ENCODE measurements at regions not wholly inside any gene's neighbourhood (a gene's known extent, or its start where the extent isn't known, plus 50 kb on each side); places are given as distances from the start of the nearest gene placed in this dataset.

GRCh38 chr20:24373372-24373771 lies 96.1 kb upstream of the SYNDIG1 start:
- H3K27me3 ChIP-seq (ENCODE audit: control insufficient read depth in 3 of 3, insufficient read depth in 3 of 3, low read depth in 1 of 3, low read length in 3 of 3) = no peaks in the 10 kb centered on the region
- H3K9me3 ChIP-seq (replicated peaks in 1 of 2; ENCODE audit: control insufficient read depth in 2 of 2, insufficient read depth in 1 of 2, low read depth in 1 of 2, low read length in 2 of 2) = no peaks in the 10 kb centered on the region
- no peak overlapping the region for H4K91ac ChIP-seq (ENCODE audit: low read depth, low read length, poor library complexity)
- no peak overlapping the region for H4K8ac ChIP-seq (ENCODE audit: low read depth, low read length)
- H3K4me3 ChIP-seq (ENCODE audit: low read length in 2 of 2) = no peak overlapping the region
- no peak overlapping the region for H2BK120ac ChIP-seq (ENCODE audit: low read depth, low read length)
- no peak overlapping the region for H3K14ac ChIP-seq (ENCODE audit: low read length)
- WGBS, 2 donors (ENCODE audit: extremely low coverage in 2 of 2, insufficient read length in 2 of 2, insufficient replicate concordance in 1 of 2) = no CpG with 5 or more reads among the region's 3 CpGs
- H3K4ac ChIP-seq (ENCODE audit: low read length) = no peak overlapping the region
- H2AFZ ChIP-seq (ENCODE audit: low read length) = no peak overlapping the region
- H3K27ac ChIP-seq (replicated peaks; ENCODE audit: low read length) = no peak overlapping the region
- no peak overlapping the region for H3K9ac ChIP-seq (ENCODE audit: low read depth, low read length, poor library complexity)
- H2BK5ac ChIP-seq (ENCODE audit: low read length) = no peak overlapping the region
- H3K18ac ChIP-seq (ENCODE audit: low read length) = no peak overlapping the region
- H2AK5ac ChIP-seq (ENCODE audit: low read depth, low read length) = no peak overlapping the region
- H2BK15ac ChIP-seq (ENCODE audit: low read length) = no peak overlapping the region
- no peak overlapping the region for H3K4me2 ChIP-seq (ENCODE audit: insufficient read depth, low read length, poor library complexity, severe bottlenecking)
- no peaks in the 10 kb centered on the region for H3K36me3 ChIP-seq (replicated peaks in 1 of 2; ENCODE audit: control insufficient read depth in 2 of 2, insufficient read depth in 2 of 2, low read length in 2 of 2)
- no peaks in the 10 kb centered on the region for H3K79me1 ChIP-seq (ENCODE audit: low read depth, low read length)
- no peak overlapping the region for H2BK12ac ChIP-seq (ENCODE audit: low read length)
- DNase-seq (ENCODE audit: low spot score) = no peak
- H3K4me1 ChIP-seq (ENCODE audit: control insufficient read depth in 2 of 2, insufficient read depth in 1 of 2, low read depth in 1 of 2, low read length in 2 of 2) = peaks cover 0 to 6% of the 10 kb centered on the region in 2 donors
- H3K23ac ChIP-seq (ENCODE audit: low read depth, low read length, poor library complexity) = no peak overlapping the region

DNA sequence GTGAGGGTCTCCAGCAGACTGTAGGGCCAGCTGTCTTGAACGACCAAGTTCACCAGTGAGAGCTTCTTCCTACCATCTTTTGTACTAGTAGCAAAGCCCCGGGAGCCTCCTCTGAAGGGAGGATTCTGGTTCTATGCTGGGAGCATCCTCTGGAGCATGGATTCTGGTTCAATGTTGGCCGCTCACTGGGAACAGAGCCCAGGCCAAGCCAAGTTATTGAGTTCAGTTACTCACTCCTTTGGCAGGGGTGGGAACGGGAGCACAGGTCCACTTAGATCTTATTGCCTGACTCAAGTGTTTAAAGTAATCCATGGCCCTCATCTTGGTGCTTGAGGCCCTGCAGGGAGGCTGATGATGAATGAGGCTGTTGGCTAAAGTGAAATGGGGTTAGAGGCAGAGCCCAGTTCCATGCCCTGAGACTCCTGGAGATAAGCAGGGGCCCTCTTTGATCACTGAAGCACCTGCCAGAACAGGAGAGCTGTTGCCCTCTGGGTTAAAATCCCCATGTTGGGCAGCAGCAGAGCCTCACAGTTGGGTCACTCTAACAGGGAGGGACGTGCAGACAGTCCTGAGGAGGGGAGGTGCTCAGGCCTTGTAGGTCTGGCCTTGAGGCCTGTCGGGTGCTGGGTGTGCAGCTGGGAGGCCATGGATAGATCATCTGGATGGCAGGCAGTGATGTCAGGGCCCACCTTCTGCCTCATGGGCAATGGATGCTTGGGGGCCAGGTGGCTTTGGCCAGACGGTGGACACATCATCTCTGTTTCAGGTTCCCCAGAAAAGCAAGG lies 98.3 kb upstream of the SYNDIG1 start:
- no peak overlapping the region for H4K8ac ChIP-seq (ENCODE audit: low read depth, low read length)
- H3K36me3 ChIP-seq (replicated peaks in 1 of 2; ENCODE audit: control insufficient read depth in 2 of 2, insufficient read depth in 2 of 2, low read length in 2 of 2) = no peaks in the 10 kb centered on the region
- H3K9me3 ChIP-seq (replicated peaks in 1 of 2; ENCODE audit: control insufficient read depth in 2 of 2, insufficient read depth in 1 of 2, low read depth in 1 of 2, low read length in 2 of 2) = no peaks in the 10 kb centered on the region
- no peak overlapping the region for H2BK120ac ChIP-seq (ENCODE audit: low read depth, low read length)
- H2BK15ac ChIP-seq (ENCODE audit: low read length) = no peak overlapping the region
- H2BK5ac ChIP-seq (ENCODE audit: low read length) = no peak overlapping the region
- WGBS, 2 donors (ENCODE audit: extremely low coverage in 2 of 2, insufficient read length in 2 of 2, insufficient replicate concordance in 1 of 2) = no CpG with 5 or more reads among the region's 7 CpGs
- H3K9ac ChIP-seq (ENCODE audit: low read depth, low read length, poor library complexity) = no peak overlapping the region
- H4K91ac ChIP-seq (ENCODE audit: low read depth, low read length, poor library complexity) = no peak overlapping the region
- no peak overlapping the region for H3K23ac ChIP-seq (ENCODE audit: low read depth, low read length, poor library complexity)
- no peak overlapping the region for H3K27ac ChIP-seq (replicated peaks; ENCODE audit: low read length)
- no peak overlapping the region for H3K4me3 ChIP-seq (ENCODE audit: low read length in 2 of 2)
- H3K4me2 ChIP-seq (ENCODE audit: insufficient read depth, low read length, poor library complexity, severe bottlenecking) = no peak overlapping the region
- DNase-seq (ENCODE audit: low spot score) = no peak
- peaks cover 0 to 6% of the 10 kb centered on the region in 2 donors for H3K4me1 ChIP-seq (ENCODE audit: control insufficient read depth in 2 of 2, insufficient read depth in 1 of 2, low read depth in 1 of 2, low read length in 2 of 2)
- no peak overlapping the region for H2BK12ac ChIP-seq (ENCODE audit: low read length)
- H2AFZ ChIP-seq (ENCODE audit: low read length) = no peak overlapping the region
- no peak overlapping the region for H2AK5ac ChIP-seq (ENCODE audit: low read depth, low read length)
- H3K27me3 ChIP-seq (ENCODE audit: control insufficient read depth in 3 of 3, insufficient read depth in 3 of 3, low read depth in 1 of 3, low read length in 3 of 3) = no peaks in the 10 kb centered on the region
- H3K18ac ChIP-seq (ENCODE audit: low read length) = no peak overlapping the region
- H3K14ac ChIP-seq (ENCODE audit: low read length) = no peak overlapping the region
- H3K4ac ChIP-seq (ENCODE audit: low read length) = no peak overlapping the region
- no peaks in the 10 kb centered on the region for H3K79me1 ChIP-seq (ENCODE audit: low read depth, low read length)

GRCh38 chr20:24370249-24370648 lies 99.2 kb upstream of the SYNDIG1 start:
- Histone ChIP-seq H2AK5ac (ENCODE audit: low read depth, low read length) (no peak overlapping the region), H3K36me3 (replicated peaks in 1 of 2; ENCODE audit: control insufficient read depth in 2 of 2, insufficient read depth in 2 of 2, low read length in 2 of 2) (no peaks in the 10 kb centered on the region), H3K79me1 (ENCODE audit: low read depth, low read length) (no peaks in the 10 kb centered on the region), H3K18ac (ENCODE audit: low read length) (no peak overlapping the region), H3K14ac (ENCODE audit: low read length) (no peak overlapping the region), H4K91ac (ENCODE audit: low read depth, low read length, poor library complexity) (no peak overlapping the region), H2BK120ac (ENCODE audit: low read depth, low read length) (no peak overlapping the region), H2AFZ (ENCODE audit: low read length) (no peak overlapping the region), H2BK12ac (ENCODE audit: low read length) (no peak overlapping the region), H2BK15ac (ENCODE audit: low read length) (no peak overlapping the region), H3K9ac (ENCODE audit: low read depth, low read length, poor library complexity) (no peak overlapping the region), H3K9me3 (replicated peaks in 1 of 2; ENCODE audit: control insufficient read depth in 2 of 2, insufficient read depth in 1 of 2, low read depth in 1 of 2, low read length in 2 of 2) (no peaks in the 10 kb centered on the region), H3K4me1 (ENCODE audit: control insufficient read depth in 2 of 2, insufficient read depth in 1 of 2, low read depth in 1 of 2, low read length in 2 of 2) (peaks cover 0 to 6% of the 10 kb centered on the region in 2 donors), H3K23ac (ENCODE audit: low read depth, low read length, poor library complexity) (no peak overlapping the region), H3K4me2 (ENCODE audit: insufficient read depth, low read length, poor library complexity, severe bottlenecking) (no peak overlapping the region), H3K27me3 (ENCODE audit: control insufficient read depth in 3 of 3, insufficient read depth in 3 of 3, low read depth in 1 of 3, low read length in 3 of 3) (no peaks in the 10 kb centered on the region), H2BK5ac (ENCODE audit: low read length) (no peak overlapping the region), H3K27ac (replicated peaks; ENCODE audit: low read length) (no peak overlapping the region), H3K4me3 (ENCODE audit: low read length in 2 of 2) (no peak overlapping the region), H3K4ac (ENCODE audit: low read length) (no peak overlapping the region), H4K8ac (ENCODE audit: low read depth, low read length) (no peak overlapping the region)
- WGBS, 2 donors (ENCODE audit: extremely low coverage in 2 of 2, insufficient read length in 2 of 2, insufficient replicate concordance in 1 of 2) = no CpG with 5 or more reads among the region's 6 CpGs
- DNase-seq (ENCODE audit: low spot score) = no peak

- Histone ChIP-seq H3K27me3 (ENCODE audit: control insufficient read depth in 3 of 3, insufficient read depth in 3 of 3, low read depth in 1 of 3, low read length in 3 of 3) (no peaks in the 10 kb centered on the region), H4K8ac (ENCODE audit: low read depth, low read length) (no peak overlapping the region), H3K4ac (ENCODE audit: low read length) (no peak overlapping the region), H3K18ac (ENCODE audit: low read length) (no peak overlapping the region), H3K79me1 (ENCODE audit: low read depth, low read length) (no peaks in the 10 kb centered on the region), H2BK120ac (ENCODE audit: low read depth, low read length) (no peak overlapping the region), H3K4me3 (ENCODE audit: low read length in 2 of 2) (no peak overlapping the region), H2AK5ac (ENCODE audit: low read depth, low read length) (no peak overlapping the region), H2AFZ (ENCODE audit: low read length) (no peak overlapping the region), H3K27ac (replicated peaks; ENCODE audit: low read length) (no peak overlapping the region), H2BK5ac (ENCODE audit: low read length) (no peak overlapping the region), H3K23ac (ENCODE audit: low read depth, low read length, poor library complexity) (no peak overlapping the region), H3K9me3 (replicated peaks in 1 of 2; ENCODE audit: control insufficient read depth in 2 of 2, insufficient read depth in 1 of 2, low read depth in 1 of 2, low read length in 2 of 2) (no peaks in the 10 kb centered on the region), H3K14ac (ENCODE audit: low read length) (no peak overlapping the region), H2BK15ac (ENCODE audit: low read length) (no peak overlapping the region), H2BK12ac (ENCODE audit: low read length) (no peak overlapping the region), H3K4me1 (ENCODE audit: control insufficient read depth in 2 of 2, insufficient read depth in 1 of 2, low read depth in 1 of 2, low read length in 2 of 2) (peaks cover 0 to 3% of the 10 kb centered on the region in 2 donors), H3K4me2 (ENCODE audit: insufficient read depth, low read length, poor library complexity, severe bottlenecking) (no peak overlapping the region), H3K9ac (ENCODE audit: low read depth, low read length, poor library complexity) (no peak overlapping the region), H4K91ac (ENCODE audit: low read depth, low read length, poor library complexity) (no peak overlapping the region), H3K36me3 (replicated peaks in 1 of 2; ENCODE audit: control insufficient read depth in 2 of 2, insufficient read depth in 2 of 2, low read length in 2 of 2) (no peaks in the 10 kb centered on the region)
- WGBS, 2 donors (ENCODE audit: extremely low coverage in 2 of 2, insufficient read length in 2 of 2, insufficient replicate concordance in 1 of 2) = no CpG with 5 or more reads among the region's 4 CpGs
- DNase-seq (ENCODE audit: low spot score) = no peak
Observed at GRCh38 chr20:24368253-24368652, 101.2 kb upstream of the SYNDIG1 start.

All from neuronal stem cell (in vitro differentiated cells).